ENCODE measurements at regions not wholly inside any gene's neighbourhood (a gene's known extent, or its start where the extent isn't known, plus 50 kb on each side); places are given as distances from the start of the nearest gene placed in this dataset.
A peak's percentile ranks its signal among the peaks of the same experiment; 100 is the strongest.

- no peaks in the 10 kb centered on the region for H3K9me2 ChIP-seq (ENCODE audit: insufficient read depth, low read length)
Measured at GRCh38 chr2:104052356-104052755, 801.6 kb upstream of the POU3F3 start.

GRCh38 chr2:104056451-104056850 is 797.5 kb upstream of the POU3F3 start:
- Histone ChIP-seq H3K27ac (ENCODE audit: low read length) (no peak overlapping the region), H3K36me3 (ENCODE audit: insufficient read depth, low read length) (no peaks in the 10 kb centered on the region), H3K4me3 (ENCODE audit: low read length) (no peak overlapping the region), H3K9ac (ENCODE audit: low read length) (no peak overlapping the region), H4K20me1 (ENCODE audit: insufficient read depth) (no peaks in the 10 kb centered on the region), H3K4me2 (ENCODE audit: low read length) (no peak overlapping the region), H3F3A (ENCODE audit: insufficient read depth, low read length, poor library complexity, severe bottlenecking) (peaks cover 5% of the 10 kb centered on the region), H3K79me2 (replicated peaks; ENCODE audit: insufficient read depth, low read length) (peaks cover 3% of the 10 kb centered on the region), H3K27me3 (ENCODE audit: insufficient read depth, low read depth, low read length) (no peaks in the 10 kb centered on the region), H3K9me2 (ENCODE audit: insufficient read depth, low read length) (no peaks in the 10 kb centered on the region), H2AFZ (ENCODE audit: low read depth, low read length) (no peak overlapping the region), H3K9me3 (ENCODE audit: low read length) (no peaks in the 10 kb centered on the region)
- no peak for TF ChIP-seq REST (IDR thresholded peaks at IDR 0.05; ENCODE audit: borderline replicate concordance)
- TF ChIP-seq EZH2 (IDR thresholded peaks at IDR 0.05; ENCODE audit: borderline replicate concordance, insufficient read depth, low read length, poor library complexity, severe bottlenecking), result no peak
- no peak for TF ChIP-seq CTCF (IDR thresholded peaks at IDR 0.05; ENCODE audit: poor library complexity, severe bottlenecking)
- TF ChIP-seq TAF1 (IDR thresholded peaks at IDR 0.05; ENCODE audit: low read depth), result no peak
- TF ChIP-seq RAD21 (conservative IDR thresholded peaks at IDR 0.05), result no peak
- no peak for TF ChIP-seq SMC3 (conservative IDR thresholded peaks at IDR 0.05; ENCODE audit: poor library complexity)
- TF ChIP-seq POLR2AphosphoS5 (IDR thresholded peaks at IDR 0.05), result no peak
- no peak for TF ChIP-seq EP300 (conservative IDR thresholded peaks at IDR 0.05; ENCODE audit: poor library complexity, severe bottlenecking)
- no peak for TF ChIP-seq MXI1 (conservative IDR thresholded peaks at IDR 0.05; ENCODE audit: poor library complexity, severe bottlenecking)

More at GRCh38 chr2:104052356-104052755, 801.6 kb upstream of the POU3F3 start:
- no peaks in the 10 kb centered on the region for H4K20me1 ChIP-seq (ENCODE audit: insufficient read depth)
- TF ChIP-seq MXI1 (conservative IDR thresholded peaks at IDR 0.05; ENCODE audit: poor library complexity, severe bottlenecking), result no peak
- TF ChIP-seq EZH2 (IDR thresholded peaks at IDR 0.05; ENCODE audit: borderline replicate concordance, insufficient read depth, low read length, poor library complexity, severe bottlenecking), result no peak
- no peak for TF ChIP-seq REST (IDR thresholded peaks at IDR 0.05; ENCODE audit: borderline replicate concordance)
- TF ChIP-seq SMC3 (conservative IDR thresholded peaks at IDR 0.05; ENCODE audit: poor library complexity), result no peak
- no peak for TF ChIP-seq POLR2AphosphoS5 (IDR thresholded peaks at IDR 0.05)
- no peaks in the 10 kb centered on the region for H3K9me3 ChIP-seq (ENCODE audit: low read length)
- H3K27me3 ChIP-seq (ENCODE audit: insufficient read depth, low read depth, low read length), result no peaks in the 10 kb centered on the region
- peak overlapping the region; percentile 20 for H3K4me3 ChIP-seq (ENCODE audit: low read length)
- H3K27ac ChIP-seq (ENCODE audit: low read length), result no peak overlapping the region
- H2AFZ ChIP-seq (ENCODE audit: low read depth, low read length), result peak overlapping the region; percentile 16
- H3K4me2 ChIP-seq (ENCODE audit: low read length), result no peak overlapping the region
- peaks cover 5% of the 10 kb centered on the region for H3F3A ChIP-seq (ENCODE audit: insufficient read depth, low read length, poor library complexity, severe bottlenecking)
- H3K79me2 ChIP-seq (replicated peaks; ENCODE audit: insufficient read depth, low read length), result peaks cover 3% of the 10 kb centered on the region
- H3K9ac ChIP-seq (ENCODE audit: low read length), result no peak overlapping the region
- no peaks in the 10 kb centered on the region for H3K36me3 ChIP-seq (ENCODE audit: insufficient read depth, low read length)
